WTC11 (cell line): ENCODE measurements at regions not wholly inside any gene's neighbourhood (a gene's known extent, or its start where the extent isn't known, plus 50 kb on each side); places are given as distances from the start of the nearest gene placed in this dataset.

Experiments
- ATAC-seq: fragments of 200-7000 bp; cut with Tn5 transposase; 2 replicates; pipeline ENCODE4 v1.10.0; 2021; ENCODE audit warnings: mild to moderate bottlenecking, moderate library complexity
- CTCF ChIA-PET: fragments of 300-600 bp; sonication (Branson Sonifier 250); formaldehyde crosslinking; loops from one replicate; lab custom pipeline; 2021; ENCODE audit warnings: antibody characterized with exemption; lab: Charles Lee
- POLR2A ChIA-PET: fragments of 350-600 bp; sonication (Branson Sonifier 250); formaldehyde crosslinking; loops from one replicate; lab custom pipeline; 2021; ENCODE audit warnings: antibody characterized with exemption; lab: Charles Lee
- DNase-seq: peaks from one replicate; pipeline ENCODE4 v3.0.0; 2021; ENCODE audit warnings: low spot score
- H3K27ac Mint-ChIP-seq: 2 replicates; pipeline ENCODE4 v1.8.0; 2021; ENCODE audit warnings: mixed read lengths
- H3K27me3 Mint-ChIP-seq: 2 replicates; pipeline ENCODE4 v1.8.0; 2021; ENCODE audit warnings: low read depth, mild to moderate bottlenecking, moderate library complexity, mixed read lengths
- H3K36me3 Mint-ChIP-seq: 2 replicates; pipeline ENCODE4 v1.8.0; 2021; ENCODE audit warnings: mixed read lengths
- H3K4me1 Mint-ChIP-seq: 2 replicates; pipeline ENCODE4 v1.8.0; 2022; ENCODE audit warnings: mixed read lengths
- H3K4me3 Mint-ChIP-seq: 2 replicates; pipeline ENCODE4 v1.8.0; 2021; ENCODE audit warnings: mild to moderate bottlenecking, moderate library complexity, mixed read lengths
- H3K9me3 Mint-ChIP-seq: 2 replicates; pipeline ENCODE4 v1.8.0; 2021; ENCODE audit warnings: mixed read lengths
- CREM ChIP-seq: sonication (generic); formaldehyde crosslinking; IDR thresholded peaks from 2 replicates; pipeline ENCODE4 v1.8.1; 2022; ENCODE audit warnings: mild to moderate bottlenecking, missing genetic modification reagents, moderate library complexity
- ETV6 ChIP-seq: sonication (generic); formaldehyde crosslinking; IDR thresholded peaks from 2 replicates; pipeline ENCODE4 v1.8.1; 2022; ENCODE audit warnings: mild to moderate bottlenecking, missing genetic modification reagents
- FOXJ3 ChIP-seq: sonication (generic); formaldehyde crosslinking; IDR thresholded peaks from 2 replicates; pipeline ENCODE4 v1.9.0; 2021; ENCODE audit warnings: missing genetic modification reagents, mild to moderate bottlenecking, borderline replicate concordance
- FOXP1 ChIP-seq: sonication (generic); formaldehyde crosslinking; IDR thresholded peaks from 2 replicates; pipeline ENCODE4 v1.8.0; 2022; ENCODE audit warnings: missing genetic modification reagents, mild to moderate bottlenecking, moderate library complexity, borderline replicate concordance
- GTF2I ChIP-seq: fragments of 250-450 bp; sonication (Bioruptor Pico); conservative IDR thresholded peaks from 2 replicates; pipeline ENCODE4 v1.4.0; 2021; ENCODE audit warnings: mild to moderate bottlenecking
- JAZF1 ChIP-seq: fragments of 250-450 bp; sonication (Bioruptor Pico); IDR thresholded peaks from 2 replicates; pipeline ENCODE4 v1.9.0; 2021; ENCODE audit warnings: moderate library complexity, mild to moderate bottlenecking, inconsistent platforms
- JUN ChIP-seq: sonication (generic); formaldehyde crosslinking; IDR thresholded peaks from 2 replicates; pipeline ENCODE4 v1.8.0; 2023; ENCODE audit warnings: mild to moderate bottlenecking, missing genetic modification reagents
- KAT7 ChIP-seq: sonication (generic); formaldehyde crosslinking; IDR thresholded peaks from 2 replicates; pipeline ENCODE4 v1.8.1; 2023; ENCODE audit warnings: missing genetic modification reagents, mild to moderate bottlenecking, borderline replicate concordance
- NR1H2 ChIP-seq: sonication (generic); formaldehyde crosslinking; IDR thresholded peaks from 2 replicates; pipeline ENCODE4 v1.9.0; 2021; ENCODE audit warnings: mild to moderate bottlenecking, moderate library complexity, missing genetic modification reagents
- PRRX2 ChIP-seq: fragments of 250-450 bp; sonication (Bioruptor Pico); IDR thresholded peaks from 2 replicates; pipeline ENCODE4 v1.8.0; 2021; ENCODE audit warnings: mild to moderate bottlenecking
- RORB ChIP-seq: fragments of 250-450 bp; sonication (Bioruptor Pico); IDR thresholded peaks from 2 replicates; pipeline ENCODE4 v1.9.0; 2021; ENCODE audit warnings: mild to moderate bottlenecking
- SP1 ChIP-seq: sonication (generic); formaldehyde crosslinking; conservative IDR thresholded peaks from 2 replicates; pipeline ENCODE4 v1.8.1; 2022; ENCODE audit warnings: missing genetic modification reagents
- TCF7 ChIP-seq: sonication (generic); formaldehyde crosslinking; IDR thresholded peaks from 2 replicates; pipeline ENCODE4 v1.8.0; 2022; ENCODE audit warnings: mild to moderate bottlenecking, low read depth, missing genetic modification reagents, moderate library complexity
- ZNF219 ChIP-seq: sonication (generic); formaldehyde crosslinking; IDR thresholded peaks from 2 replicates; pipeline ENCODE4 v1.8.0; 2023; ENCODE audit warnings: missing genetic modification reagents, mild to moderate bottlenecking, borderline replicate concordance
- ZNF423 ChIP-seq: fragments of 250-450 bp; sonication (Bioruptor Pico); IDR thresholded peaks from 2 replicates; pipeline ENCODE4 v2.1.2; 2022; ENCODE audit warnings: mild to moderate bottlenecking, moderate library complexity
- TF ChIP-seq, protein P1 (sequence below): sonication (generic); formaldehyde crosslinking; IDR thresholded peaks from 2 replicates; pipeline ENCODE4 v1.8.1; 2022; ENCODE audit warnings: low read depth, missing genetic modification reagents, borderline replicate concordance
- TF ChIP-seq, protein P2 (sequence below): sonication (generic); formaldehyde crosslinking; IDR thresholded peaks from 2 replicates; pipeline ENCODE4 v1.8.1; 2023; ENCODE audit warnings: mild to moderate bottlenecking, missing genetic modification reagents, moderate library complexity
- TF ChIP-seq, protein P3 (sequence below): sonication (generic); formaldehyde crosslinking; IDR thresholded peaks from 2 replicates; pipeline ENCODE4 v1.8.0; 2023; ENCODE audit warnings: missing genetic modification reagents, mild to moderate bottlenecking, borderline replicate concordance
- TF ChIP-seq, protein P4 (sequence below): sonication (generic); formaldehyde crosslinking; IDR thresholded peaks from 2 replicates; pipeline ENCODE4 v1.8.1; 2023; ENCODE audit warnings: mild to moderate bottlenecking, missing genetic modification reagents
- TF ChIP-seq, protein P5 (sequence below): sonication (generic); formaldehyde crosslinking; IDR thresholded peaks from 2 replicates; pipeline ENCODE4 v1.8.1; 2022; ENCODE audit warnings: low read depth, mild to moderate bottlenecking, moderate library complexity, missing genetic modification reagents, borderline replicate concordance
- TF ChIP-seq, protein P6 (sequence below): sonication (generic); formaldehyde crosslinking; IDR thresholded peaks from 2 replicates; pipeline ENCODE4 v1.8.1; 2022; ENCODE audit warnings: mild to moderate bottlenecking, moderate library complexity, missing genetic modification reagents
- TF ChIP-seq, protein P7 (sequence below): sonication (generic); formaldehyde crosslinking; IDR thresholded peaks from 2 replicates; pipeline ENCODE4 v1.8.1; 2023; ENCODE audit warnings: mild to moderate bottlenecking, missing genetic modification reagents

DNA sequence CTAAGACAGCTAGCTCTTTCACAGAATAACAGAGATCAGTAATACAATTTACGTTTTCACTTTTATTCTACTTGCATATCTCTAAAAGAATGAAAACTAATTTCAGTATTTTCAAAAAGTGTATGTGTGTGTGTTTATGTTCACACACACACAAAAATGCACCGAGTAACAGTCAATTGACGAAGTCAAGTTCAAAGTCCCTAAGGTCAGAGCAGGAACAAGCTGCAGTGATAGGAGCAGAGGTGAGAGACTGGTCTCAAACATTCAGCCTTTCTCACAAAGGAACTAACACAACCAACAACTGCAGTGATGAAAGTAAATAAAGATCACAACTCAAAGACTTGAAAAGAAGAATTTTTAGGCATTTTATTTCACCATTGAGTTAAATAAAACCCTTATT, 429.7 kb downstream of the C12orf50 start:
- ATAC-seq, result no peak
- no peak overlapping the region for H3K4me3 Mint-ChIP-seq
- no peaks in the 10 kb centered on the region for H3K4me1 Mint-ChIP-seq
- ChIA-PET POLR2A (no interaction called here), CTCF (no interaction called here)
- no peaks in the 10 kb centered on the region for H3K27me3 Mint-ChIP-seq
- TF ChIP-seq TCF7 (CRISPR knock-in tag) (no peak), ETV6 (CRISPR knock-in tag) (no peak), ZNF219 (no peak), NR1H2 (CRISPR knock-in tag) (no peak), CREM (CRISPR knock-in tag) (no peak), JUN (no peak), PRRX2 (CRISPR knock-in tag) (no peak)
- TF ChIP-seq, protein P1, sequence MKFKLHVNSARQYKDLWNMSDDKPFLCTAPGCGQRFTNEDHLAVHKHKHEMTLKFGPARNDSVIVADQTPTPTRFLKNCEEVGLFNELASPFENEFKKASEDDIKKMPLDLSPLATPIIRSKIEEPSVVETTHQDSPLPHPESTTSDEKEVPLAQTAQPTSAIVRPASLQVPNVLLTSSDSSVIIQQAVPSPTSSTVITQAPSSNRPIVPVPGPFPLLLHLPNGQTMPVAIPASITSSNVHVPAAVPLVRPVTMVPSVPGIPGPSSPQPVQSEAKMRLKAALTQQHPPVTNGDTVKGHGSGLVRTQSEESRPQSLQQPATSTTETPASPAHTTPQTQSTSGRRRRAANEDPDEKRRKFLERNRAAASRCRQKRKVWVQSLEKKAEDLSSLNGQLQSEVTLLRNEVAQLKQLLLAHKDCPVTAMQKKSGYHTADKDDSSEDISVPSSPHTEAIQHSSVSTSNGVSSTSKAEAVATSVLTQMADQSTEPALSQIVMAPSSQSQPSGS, result no peak
- TF ChIP-seq, protein P2, sequence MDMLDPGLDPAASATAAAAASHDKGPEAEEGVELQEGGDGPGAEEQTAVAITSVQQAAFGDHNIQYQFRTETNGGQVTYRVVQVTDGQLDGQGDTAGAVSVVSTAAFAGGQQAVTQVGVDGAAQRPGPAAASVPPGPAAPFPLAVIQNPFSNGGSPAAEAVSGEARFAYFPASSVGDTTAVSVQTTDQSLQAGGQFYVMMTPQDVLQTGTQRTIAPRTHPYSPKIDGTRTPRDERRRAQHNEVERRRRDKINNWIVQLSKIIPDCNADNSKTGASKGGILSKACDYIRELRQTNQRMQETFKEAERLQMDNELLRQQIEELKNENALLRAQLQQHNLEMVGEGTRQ (CRISPR knock-in tag), result no peak
- H3K36me3 Mint-ChIP-seq, result no peaks in the 10 kb centered on the region
- no peak overlapping the region for H3K27ac Mint-ChIP-seq
- no peak for DNase-seq
- peaks cover 8% of the 10 kb centered on the region for H3K9me3 Mint-ChIP-seq

DNA sequence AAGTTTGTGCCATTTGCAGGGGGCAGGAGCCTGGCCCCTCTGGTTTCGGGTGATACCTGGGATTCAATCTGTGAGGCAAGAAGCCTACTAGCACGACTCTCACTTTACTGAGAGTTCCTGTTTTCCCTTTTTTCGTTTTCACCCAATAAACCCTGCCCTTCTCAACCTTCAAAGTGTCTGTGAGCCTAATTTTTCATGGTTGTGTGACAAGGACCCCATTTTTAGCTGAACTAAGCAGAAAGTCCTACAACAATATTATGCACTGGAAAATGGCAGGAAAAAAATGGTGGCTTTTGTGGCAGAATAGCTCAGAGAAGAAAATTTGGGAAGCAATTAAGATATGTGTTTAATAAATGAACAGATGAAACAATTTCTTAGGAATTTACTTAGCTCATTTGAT, 432.1 kb downstream of the C12orf50 start:
- Mint-ChIP-seq H3K36me3 (no peaks in the 10 kb centered on the region), H3K9me3 (no peaks in the 10 kb centered on the region), H3K27me3 (no peaks in the 10 kb centered on the region), H3K27ac (no peak overlapping the region), H3K4me1 (no peaks in the 10 kb centered on the region), H3K4me3 (no peak overlapping the region)
- ChIA-PET POLR2A (no interaction called here), CTCF (no interaction called here)
- ATAC-seq (no peak), DNase-seq (no peak)
- TF ChIP-seq, protein P3, sequence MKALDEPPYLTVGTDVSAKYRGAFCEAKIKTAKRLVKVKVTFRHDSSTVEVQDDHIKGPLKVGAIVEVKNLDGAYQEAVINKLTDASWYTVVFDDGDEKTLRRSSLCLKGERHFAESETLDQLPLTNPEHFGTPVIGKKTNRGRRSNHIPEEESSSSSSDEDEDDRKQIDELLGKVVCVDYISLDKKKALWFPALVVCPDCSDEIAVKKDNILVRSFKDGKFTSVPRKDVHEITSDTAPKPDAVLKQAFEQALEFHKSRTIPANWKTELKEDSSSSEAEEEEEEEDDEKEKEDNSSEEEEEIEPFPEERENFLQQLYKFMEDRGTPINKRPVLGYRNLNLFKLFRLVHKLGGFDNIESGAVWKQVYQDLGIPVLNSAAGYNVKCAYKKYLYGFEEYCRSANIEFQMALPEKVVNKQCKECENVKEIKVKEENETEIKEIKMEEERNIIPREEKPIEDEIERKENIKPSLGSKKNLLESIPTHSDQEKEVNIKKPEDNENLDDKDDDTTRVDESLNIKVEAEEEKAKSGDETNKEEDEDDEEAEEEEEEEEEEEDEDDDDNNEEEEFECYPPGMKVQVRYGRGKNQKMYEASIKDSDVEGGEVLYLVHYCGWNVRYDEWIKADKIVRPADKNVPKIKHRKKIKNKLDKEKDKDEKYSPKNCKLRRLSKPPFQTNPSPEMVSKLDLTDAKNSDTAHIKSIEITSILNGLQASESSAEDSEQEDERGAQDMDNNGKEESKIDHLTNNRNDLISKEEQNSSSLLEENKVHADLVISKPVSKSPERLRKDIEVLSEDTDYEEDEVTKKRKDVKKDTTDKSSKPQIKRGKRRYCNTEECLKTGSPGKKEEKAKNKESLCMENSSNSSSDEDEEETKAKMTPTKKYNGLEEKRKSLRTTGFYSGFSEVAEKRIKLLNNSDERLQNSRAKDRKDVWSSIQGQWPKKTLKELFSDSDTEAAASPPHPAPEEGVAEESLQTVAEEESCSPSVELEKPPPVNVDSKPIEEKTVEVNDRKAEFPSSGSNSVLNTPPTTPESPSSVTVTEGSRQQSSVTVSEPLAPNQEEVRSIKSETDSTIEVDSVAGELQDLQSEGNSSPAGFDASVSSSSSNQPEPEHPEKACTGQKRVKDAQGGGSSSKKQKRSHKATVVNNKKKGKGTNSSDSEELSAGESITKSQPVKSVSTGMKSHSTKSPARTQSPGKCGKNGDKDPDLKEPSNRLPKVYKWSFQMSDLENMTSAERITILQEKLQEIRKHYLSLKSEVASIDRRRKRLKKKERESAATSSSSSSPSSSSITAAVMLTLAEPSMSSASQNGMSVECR, result no peak
- TF ChIP-seq, protein P4, sequence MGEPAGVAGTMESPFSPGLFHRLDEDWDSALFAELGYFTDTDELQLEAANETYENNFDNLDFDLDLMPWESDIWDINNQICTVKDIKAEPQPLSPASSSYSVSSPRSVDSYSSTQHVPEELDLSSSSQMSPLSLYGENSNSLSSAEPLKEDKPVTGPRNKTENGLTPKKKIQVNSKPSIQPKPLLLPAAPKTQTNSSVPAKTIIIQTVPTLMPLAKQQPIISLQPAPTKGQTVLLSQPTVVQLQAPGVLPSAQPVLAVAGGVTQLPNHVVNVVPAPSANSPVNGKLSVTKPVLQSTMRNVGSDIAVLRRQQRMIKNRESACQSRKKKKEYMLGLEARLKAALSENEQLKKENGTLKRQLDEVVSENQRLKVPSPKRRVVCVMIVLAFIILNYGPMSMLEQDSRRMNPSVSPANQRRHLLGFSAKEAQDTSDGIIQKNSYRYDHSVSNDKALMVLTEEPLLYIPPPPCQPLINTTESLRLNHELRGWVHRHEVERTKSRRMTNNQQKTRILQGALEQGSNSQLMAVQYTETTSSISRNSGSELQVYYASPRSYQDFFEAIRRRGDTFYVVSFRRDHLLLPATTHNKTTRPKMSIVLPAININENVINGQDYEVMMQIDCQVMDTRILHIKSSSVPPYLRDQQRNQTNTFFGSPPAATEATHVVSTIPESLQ (CRISPR knock-in tag), result no peak
- no peak for TF ChIP-seq ZNF423
- no peak for TF ChIP-seq JAZF1 (CRISPR knock-in tag)
- TF ChIP-seq, protein P5, sequence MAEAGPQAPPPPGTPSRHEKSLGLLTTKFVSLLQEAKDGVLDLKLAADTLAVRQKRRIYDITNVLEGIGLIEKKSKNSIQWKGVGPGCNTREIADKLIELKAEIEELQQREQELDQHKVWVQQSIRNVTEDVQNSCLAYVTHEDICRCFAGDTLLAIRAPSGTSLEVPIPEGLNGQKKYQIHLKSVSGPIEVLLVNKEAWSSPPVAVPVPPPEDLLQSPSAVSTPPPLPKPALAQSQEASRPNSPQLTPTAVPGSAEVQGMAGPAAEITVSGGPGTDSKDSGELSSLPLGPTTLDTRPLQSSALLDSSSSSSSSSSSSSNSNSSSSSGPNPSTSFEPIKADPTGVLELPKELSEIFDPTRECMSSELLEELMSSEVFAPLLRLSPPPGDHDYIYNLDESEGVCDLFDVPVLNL, result no peak
- no peak for TF ChIP-seq SP1 (CRISPR knock-in tag)
- TF ChIP-seq GTF2I, result no peak
- TF ChIP-seq TCF7 (CRISPR knock-in tag), result no peak
- no peak for TF ChIP-seq FOXJ3 (CRISPR knock-in tag)
- TF ChIP-seq, protein P6, sequence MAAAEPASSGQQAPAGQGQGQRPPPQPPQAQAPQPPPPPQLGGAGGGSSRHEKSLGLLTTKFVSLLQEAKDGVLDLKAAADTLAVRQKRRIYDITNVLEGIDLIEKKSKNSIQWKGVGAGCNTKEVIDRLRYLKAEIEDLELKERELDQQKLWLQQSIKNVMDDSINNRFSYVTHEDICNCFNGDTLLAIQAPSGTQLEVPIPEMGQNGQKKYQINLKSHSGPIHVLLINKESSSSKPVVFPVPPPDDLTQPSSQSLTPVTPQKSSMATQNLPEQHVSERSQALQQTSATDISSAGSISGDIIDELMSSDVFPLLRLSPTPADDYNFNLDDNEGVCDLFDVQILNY (CRISPR knock-in tag), result no peak
- TF ChIP-seq, protein P1, result no peak
- no peak for TF ChIP-seq CREM (CRISPR knock-in tag)
- TF ChIP-seq KAT7, result no peak
- no peak for TF ChIP-seq FOXP1 (CRISPR knock-in tag)
- TF ChIP-seq, protein P7, sequence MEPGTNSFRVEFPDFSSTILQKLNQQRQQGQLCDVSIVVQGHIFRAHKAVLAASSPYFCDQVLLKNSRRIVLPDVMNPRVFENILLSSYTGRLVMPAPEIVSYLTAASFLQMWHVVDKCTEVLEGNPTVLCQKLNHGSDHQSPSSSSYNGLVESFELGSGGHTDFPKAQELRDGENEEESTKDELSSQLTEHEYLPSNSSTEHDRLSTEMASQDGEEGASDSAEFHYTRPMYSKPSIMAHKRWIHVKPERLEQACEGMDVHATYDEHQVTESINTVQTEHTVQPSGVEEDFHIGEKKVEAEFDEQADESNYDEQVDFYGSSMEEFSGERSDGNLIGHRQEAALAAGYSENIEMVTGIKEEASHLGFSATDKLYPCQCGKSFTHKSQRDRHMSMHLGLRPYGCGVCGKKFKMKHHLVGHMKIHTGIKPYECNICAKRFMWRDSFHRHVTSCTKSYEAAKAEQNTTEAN, result no peak
- TF ChIP-seq RORB (CRISPR knock-in tag), result no peak
